RPMI7951 (cell line): ENCODE measurements at regions not wholly inside any gene's neighbourhood (a gene's known extent, or its start where the extent isn't known, plus 50 kb on each side); places are given as distances from the start of the nearest gene placed in this dataset.

Experiments
- DNase-seq: peaks from one replicate; pipeline ENCODE4 v3.0.0-alpha.2; 2012; ENCODE audit warnings: low read depth

DNA sequence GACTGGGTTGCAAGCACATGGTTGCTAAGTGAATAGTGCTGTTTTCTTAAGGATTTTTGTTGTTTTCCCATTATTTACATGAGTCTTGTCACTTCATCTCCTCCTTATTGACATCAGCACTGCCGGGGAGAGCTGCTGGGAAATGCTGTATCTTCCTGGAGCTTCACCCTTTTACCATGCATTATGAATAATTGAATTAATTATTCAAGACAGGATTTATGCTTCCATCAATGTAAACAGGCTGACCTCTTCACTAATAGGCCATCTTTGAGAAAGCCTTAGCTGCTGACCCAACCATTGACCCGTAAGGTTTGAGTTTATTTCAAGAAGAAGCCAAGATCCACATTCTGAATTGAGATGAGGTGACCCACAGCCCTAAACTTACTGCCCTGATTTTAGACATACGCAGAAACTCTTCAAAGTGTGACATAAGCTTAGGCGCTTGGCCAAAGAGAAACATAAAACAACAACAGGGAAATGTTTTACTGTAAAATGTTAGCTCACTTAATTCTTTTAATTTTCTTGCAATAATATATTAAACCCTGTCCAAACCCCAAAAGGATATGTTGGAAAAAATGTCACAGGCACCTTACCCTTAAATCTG is 365.5 kb upstream of the SYT4 start:
- DNase-seq, result no peak

DNA sequence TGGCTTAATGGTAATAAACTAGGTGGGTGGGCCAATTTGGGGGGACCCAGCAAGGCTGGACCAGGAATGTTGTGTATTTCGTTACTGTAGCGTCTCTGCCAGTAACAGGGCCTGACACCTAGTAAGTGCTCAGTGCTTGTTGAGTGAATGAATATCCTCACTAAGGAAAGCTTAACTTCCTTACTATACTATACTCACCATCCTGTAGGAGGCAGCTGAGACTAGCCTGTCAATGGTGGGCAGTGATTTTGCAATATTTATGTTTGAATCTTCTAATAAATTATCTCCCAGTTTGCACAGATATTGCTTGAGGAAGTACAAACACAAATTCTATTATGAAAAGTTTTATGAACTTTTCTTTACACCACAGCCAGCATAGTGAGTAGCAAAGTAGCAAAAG is 370.7 kb upstream of the SYT4 start:
- DNase-seq, result no peak

DNA sequence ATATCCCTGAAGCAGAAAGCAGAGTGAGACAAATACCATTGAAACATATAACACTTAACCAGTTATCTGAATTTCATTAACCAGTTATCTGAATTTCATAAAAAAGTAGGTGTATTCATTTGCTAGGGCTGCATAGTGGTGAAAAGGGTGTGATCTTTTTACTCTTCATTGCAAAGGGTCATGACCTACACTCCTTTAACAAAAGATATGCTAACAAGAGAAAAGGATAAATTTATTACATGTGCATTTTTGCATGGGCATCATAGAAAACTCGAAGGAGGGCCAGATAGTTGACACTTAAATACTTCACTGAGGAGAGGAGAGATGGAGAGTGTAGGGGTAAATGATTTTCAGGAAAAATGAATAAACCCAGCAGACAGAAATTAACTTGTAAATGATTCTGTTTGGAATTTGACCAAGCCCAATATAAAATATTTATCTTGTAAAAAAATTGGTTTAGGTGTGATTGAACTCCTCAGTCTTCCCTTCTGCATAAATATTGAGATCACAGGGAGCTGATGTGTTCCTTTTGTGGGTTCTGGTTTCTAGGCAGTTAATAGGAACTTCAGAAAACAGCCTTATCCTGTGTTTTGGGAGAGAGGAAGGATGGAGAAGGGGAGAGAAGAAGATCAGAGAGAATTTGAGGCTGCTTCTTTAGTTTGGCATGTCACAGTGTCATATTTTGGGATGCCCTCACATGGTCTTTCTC is 372.5 kb upstream of the SYT4 start:
- DNase-seq, result no peak

DNA sequence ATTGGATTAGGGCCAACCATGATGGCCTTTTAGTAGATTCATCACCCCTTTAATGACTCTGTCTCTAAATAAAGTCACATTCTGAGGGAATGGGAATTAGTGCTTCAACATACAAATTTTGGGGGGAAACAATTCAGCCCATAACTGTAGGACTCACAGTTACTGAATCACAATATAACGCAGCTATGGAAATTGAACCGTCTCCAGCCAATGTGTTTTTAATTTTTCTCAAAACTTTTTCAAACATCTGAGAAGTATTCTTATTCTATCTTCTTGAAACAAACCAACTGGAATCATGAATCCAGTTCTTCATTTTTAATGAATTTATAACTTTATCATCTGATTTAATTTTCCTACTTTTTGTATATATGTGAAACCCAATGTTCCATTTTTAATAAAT is 373.1 kb upstream of the SYT4 start:
- DNase-seq, result no peak

DNA sequence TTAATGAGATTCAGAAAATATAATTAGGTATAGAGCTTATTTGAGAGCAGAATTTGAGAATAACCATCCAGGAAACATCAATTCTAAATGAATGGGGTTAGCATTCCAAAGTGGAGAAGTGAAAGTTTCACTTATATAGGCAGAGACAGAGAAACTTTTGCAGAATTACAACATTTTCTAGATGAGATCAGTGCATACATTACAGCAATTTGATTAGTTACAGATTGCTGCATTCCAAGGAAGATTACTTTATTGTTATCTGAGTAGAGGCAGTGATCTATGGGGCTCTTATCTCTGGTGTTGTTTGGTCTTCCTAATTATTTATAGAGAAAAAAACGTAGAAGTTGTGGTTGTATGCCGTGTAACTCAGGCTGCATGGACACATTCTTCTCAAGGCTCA is 373.8 kb upstream of the SYT4 start:
- DNase-seq, result no peak

DNA sequence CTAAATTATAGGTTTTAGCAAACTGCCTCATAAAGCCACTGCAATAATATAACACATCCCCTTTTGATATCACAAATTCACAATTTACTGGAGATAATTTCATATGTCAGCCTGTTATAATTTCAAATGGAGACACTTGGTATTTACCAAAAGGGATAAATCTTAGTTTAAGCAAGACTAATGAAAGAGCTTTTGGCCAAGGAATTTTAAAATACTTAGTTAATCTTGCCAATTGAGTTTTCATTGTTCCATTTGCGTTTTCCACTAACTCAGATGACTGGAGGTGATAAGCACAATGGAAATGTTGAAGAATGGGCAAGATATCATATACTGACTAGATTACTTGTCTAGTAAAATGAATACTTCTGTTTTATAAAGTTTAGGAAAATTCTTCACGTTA is 379.3 kb upstream of the SYT4 start:
- DNase-seq, result no peak

DNA sequence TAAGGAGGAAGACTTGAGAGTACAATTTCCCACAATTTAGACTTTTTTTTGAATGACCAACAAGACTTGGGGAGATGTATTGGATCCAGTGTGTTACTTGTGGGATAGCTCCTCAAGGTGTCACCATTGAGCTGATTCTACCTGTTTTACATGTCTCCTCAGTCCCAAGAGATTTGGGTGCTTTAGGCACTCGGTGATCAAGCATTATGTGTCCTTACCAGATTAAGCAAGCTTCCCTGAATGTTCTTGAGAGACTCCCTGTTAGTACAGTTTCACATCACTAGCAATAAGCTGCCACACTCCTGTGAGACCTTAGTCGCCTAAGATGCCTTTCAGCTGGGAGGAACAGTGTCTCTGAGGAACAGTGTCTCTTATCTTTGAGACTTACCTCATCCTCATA is 384.3 kb upstream of the SYT4 start:
- peak; percentile 67 for DNase-seq

DNA sequence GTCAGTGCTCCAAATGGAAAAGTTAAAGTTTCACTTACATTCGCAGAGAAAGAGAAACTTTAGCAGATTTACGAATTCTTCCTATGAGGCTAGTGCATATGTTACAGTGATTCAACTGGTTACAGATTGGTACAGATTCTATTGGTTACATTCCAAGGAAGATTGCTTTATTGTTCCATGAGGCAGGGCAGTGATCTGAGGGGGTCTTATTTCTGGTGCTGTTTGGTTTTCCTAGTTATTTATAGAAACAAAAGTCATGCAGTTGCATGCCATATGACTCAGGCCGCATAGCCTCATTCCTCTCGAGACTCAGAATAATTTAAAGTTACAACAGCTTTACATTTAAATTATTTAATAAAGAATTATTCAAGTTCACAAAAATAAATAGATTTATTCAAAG is 385.4 kb upstream of the SYT4 start:
- DNase-seq, result peak; percentile 74

DNA sequence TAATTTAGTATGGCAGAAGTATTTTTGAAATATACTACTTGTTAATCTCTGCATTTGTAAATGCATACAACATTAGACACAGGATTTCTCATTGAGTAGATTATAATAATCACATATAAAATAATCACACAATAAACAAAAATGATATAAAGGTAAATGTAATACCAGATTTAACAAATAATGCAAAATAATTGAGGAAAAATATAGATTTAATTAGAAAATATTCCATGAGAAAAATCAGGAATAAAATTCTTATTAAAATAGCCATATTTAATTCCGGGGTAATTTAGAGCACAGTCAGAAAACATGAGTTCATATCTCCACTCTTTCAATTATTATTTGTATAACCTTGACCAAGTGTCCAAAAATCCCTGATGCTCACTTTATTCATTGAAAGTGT is 385.9 kb upstream of the SYT4 start:
- no peak for DNase-seq

DNA sequence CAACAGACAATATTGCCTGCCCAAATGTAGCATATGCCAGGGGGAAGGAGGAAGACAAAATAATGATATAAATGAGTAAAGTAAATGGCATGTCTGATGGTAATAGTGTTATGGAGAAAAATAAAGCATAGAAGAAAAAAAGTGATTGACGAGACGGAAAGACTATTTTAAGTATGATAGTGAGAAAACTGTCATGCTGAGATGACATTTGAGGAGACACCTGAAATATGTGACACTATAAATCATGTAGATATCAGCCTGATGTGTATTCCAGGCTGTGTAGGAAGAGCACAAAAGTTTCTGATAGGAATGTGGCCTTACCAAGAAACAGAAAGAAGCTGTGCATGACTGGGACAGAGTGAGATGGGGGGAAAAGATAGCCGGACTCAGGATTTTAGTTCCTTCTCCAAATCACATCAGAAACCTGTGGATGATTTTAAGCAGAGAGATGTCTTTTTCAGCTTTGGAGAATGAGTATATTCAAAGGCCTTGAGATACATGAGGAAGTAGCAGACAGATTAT is 387.3 kb upstream of the SYT4 start:
- no peak for DNase-seq

DNA sequence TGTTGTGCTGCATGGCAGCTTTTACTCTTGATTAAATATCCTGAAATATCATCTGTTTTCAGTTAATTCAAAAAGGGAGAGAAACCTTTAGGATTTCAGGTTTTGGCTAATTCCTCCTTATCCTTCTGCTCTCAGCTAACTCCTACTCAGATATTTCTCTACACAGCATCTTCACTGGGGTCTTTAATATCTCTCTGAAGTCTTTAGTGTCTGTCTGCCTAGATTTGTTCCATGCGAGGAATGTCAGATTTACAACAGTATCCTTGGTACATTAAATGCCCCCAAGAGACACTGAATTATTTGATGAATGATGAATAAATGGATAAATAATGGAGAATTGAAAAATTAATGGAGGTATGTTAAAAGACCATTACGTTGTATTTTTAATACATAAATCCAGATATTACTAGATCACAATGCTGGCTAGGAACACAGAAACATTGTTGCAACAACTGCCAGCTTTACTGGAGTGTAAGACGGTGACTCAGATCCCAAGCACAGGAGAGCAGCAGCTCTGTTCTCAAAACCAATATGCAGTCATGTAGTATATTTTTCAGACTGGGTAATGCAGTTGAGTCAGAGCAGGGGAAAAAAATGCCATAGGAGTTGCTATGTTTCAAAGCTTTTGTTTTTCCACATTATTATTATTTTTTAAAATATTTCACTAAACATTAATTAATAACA is 388.0 kb upstream of the SYT4 start:
- DNase-seq, result peak; percentile 60

DNA sequence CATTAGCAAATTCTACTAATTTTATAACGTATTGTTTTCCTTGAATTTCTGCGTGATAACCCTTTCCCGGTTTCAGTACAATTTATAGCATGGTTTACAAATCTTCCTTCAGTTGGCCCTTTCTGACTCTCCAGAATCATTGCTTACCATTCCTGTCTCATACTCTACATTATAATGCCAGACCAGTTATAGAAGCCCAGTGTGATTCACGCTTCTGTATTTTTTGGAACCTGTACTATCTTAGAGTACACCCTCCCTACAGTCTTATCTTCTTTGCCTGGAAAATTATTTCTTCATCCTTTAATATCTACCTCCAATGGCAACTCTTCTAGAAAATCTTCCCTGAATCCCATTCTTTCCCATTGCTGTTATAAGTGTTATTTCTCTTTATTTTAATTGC is 391.6 kb upstream of the SYT4 start:
- DNase-seq, result no peak

DNA sequence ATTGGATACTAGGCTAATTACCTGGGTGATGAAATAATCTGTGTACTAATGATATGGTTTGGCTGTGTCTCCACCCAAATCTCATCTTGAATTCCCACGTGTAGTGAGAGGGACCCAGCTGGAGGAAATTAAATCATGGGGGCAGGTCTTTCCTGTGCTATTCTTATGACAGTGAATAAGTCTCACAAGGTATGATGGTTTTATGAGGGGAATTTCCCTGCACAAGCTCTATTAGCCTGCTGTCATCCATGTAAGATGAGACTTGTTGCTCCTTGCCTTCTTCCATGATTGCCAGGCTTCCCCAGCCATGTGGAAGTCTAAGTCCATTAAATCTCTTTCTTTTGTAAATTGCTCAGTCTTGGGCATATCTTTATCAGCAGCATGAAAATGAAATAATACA is 394.1 kb upstream of the SYT4 start:
- DNase-seq, result peak; percentile 12

DNA sequence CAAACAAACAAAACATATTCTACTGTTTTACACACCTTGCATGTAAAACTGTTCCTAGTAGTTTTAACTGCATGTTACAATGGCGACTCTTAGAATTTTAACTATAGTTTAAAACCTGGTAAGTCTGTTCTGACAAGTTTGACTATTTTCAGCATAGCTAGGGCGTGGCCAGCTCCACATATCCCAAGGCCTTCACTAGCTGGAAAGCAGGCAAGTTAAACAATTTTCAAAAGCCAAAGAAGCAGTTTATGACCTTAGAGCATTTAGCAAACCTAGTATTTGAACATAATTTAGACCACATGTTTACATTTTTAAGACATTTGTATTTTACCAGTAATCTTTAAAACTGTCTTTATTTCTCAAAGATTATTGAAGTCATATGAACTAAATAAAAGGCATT is 402.8 kb upstream of the SYT4 start:
- no peak for DNase-seq

DNA sequence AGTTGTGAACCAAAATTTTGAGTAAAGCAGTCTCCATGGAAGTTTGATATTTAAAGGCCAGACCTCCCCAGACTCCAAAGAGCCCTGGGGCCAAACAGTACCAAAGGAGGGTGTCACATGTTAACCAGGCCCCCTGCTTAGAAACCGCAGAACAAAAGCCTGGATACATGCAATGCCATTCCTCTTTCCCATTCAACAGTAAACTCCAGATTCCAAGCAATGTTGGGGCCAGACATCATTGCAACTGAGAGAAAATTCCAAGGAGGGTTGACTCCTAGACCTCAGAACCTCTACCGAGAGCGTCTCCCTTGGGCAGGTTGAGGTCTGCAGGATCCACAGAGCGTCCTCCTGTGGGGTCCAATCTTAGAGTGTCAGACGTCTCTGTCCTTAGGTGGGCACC is 404.4 kb upstream of the SYT4 start:
- DNase-seq, result peak; percentile 58

DNA sequence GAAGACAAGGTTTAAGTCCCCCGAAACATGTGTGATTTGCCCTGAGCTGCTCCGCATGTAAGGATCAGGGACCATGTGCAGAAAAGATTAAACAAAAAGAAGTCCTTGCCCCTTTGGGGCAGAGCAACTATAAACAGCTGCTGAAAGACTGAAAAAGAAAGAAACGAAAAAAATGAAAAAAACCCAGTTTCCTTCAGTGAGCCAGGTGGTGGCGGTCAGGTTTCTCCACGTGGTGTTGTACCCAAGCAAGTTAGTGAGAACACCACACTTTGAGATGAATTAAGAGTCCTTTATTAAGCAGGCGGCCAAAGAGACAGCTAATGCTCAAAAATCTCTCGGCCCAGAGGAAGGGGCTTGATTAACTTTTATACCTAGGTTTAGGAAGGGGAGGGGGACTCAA is 404.9 kb upstream of the SYT4 start:
- DNase-seq, result no peak

DNA sequence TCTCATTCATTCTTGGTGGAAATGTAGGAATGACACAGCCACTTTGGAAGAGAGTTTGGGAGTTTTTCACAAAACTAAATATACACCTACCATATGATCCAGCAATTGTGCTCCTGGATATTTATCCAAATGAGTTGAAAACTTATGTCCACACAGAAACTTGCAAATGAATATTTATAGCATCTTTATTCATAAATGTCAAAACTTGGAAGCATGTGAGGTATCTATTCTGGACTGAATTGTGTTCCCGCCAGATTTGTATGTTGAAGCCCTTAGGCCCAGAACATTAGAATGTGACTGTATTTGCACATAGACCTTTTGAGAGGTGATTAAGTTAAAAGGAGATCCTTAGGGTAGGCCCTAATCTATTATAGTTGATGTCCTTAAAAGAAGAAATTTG is 409.4 kb upstream of the SYT4 start:
- no peak for DNase-seq

DNA sequence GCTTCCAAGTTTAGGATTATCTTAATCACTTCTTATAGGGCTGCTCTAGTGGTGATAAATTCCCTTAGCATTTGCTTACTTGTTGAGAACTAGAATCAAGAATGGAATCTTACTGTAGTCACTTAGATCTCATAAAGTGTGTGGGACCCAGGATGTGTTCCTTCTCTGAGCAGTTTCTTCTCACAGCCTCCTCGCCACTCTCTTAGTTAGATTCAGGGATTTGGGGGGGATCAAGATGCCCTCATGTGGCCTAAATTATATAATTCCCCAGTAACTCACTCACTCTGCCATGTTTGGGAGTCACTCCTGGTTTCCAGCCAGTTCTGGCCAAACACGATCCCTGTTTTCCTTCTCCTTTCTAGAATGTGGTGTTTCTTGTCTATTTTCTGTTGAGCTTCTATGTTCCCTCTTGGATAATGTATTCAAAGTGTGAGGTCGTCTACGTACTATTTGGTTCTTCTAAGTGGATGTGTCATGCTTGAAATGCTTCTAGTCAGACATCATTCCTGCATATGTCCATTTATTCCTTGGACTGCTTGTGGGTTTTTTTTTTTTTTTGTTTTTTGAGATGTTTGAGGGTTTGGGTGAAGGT is 414.9 kb upstream of the SYT4 start:
- DNase-seq, result peak; percentile 15

DNA sequence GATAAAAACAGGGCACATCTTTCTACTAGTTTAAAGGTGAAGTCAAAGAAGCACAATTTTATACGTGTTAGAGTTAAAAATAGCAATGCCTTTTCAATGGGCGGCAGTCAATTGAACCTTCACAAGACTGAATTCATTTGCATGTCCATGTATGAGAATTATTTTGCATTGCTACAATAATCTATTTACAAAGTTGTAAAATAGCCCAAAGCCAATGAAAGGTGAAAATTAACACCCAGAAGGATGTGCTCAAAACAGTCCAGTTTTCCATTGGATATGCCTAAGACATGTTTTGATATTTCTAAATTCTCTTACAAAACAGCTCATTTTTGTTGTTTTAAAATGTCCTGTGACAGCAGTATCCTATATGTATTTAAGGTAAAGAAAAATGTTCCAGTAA is 425.1 kb upstream of the SYT4 start:
- no peak for DNase-seq

DNA sequence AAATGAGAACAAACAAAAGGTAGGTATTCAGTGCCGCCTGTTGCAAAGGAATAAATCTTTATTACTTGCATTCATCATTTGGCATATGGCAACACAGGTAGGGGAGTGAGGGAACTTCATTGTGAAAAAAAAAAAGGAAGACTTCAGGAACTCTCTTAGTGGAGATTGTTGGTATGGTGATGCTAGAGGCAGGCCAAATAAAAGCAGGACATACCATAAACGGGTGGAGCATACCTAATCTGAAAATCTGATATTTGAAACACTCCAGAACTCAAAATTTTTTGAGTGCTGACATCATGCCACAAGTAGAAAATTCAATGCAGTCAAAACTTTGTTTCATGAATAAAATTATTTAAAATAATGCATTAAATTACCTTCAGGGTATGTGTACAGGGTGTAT is 425.8 kb upstream of the SYT4 start:
- DNase-seq, result no peak

DNA sequence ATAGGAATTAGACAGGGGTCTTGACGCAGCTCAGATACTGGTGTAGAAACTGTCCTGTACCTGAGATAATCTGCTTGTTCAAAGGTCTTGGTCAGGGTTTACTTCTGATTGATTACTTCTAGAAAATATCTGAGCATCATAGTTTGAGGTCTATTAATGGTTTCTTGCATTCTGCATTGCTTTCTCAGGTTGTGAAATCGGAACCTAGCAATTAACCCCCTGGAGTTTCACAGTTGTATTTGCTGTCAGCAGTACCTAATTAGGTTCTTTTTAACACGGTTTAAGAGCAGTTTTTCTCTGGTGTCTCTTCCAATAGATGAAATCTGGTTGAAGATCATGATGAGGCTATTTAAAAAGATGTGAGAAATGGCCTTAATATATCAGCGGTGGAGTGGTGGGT is 428.6 kb upstream of the SYT4 start:
- no peak for DNase-seq

DNA sequence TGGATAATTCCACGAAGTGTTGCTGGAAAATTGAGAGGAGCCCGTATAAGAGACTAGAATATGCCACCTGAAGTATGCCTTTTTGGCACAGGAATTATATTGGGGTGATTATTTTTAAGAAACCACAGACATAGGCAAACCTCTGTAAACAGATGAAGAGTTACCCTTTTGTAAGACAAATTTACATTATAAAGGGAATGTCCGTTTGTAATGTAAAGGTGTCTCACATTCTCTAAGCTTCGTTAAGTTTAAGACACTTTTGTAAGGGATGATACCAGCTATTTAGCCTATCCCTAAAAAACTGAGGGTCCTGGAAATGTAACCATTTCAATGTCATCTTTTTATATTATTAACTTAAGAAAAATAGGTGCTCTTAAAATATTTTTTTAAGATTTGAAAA is 432.8 kb upstream of the SYT4 start:
- DNase-seq, result no peak
